AG10803 (cell line): ENCODE measurements at regions not wholly inside any gene's neighbourhood (a gene's known extent, or its start where the extent isn't known, plus 50 kb on each side); places are given as distances from the start of the nearest gene placed in this dataset.

ENCODE experiments used
- DNase-seq: peaks from one replicate; pipeline ENCODE4 v3.0.0; 2010; ENCODE audit warnings: low read depth
- H3K4me3 ChIP-seq: 2 replicates; pipeline ENCODE4 v1.5.1; 2011; ENCODE audit warnings: mild to moderate bottlenecking, low read length, control low read depth
- TF ChIP-seq, protein P1 (sequence below): conservative IDR thresholded peaks from 2 replicates; pipeline ENCODE4 v1.5.1; 2011; ENCODE audit warnings: mild to moderate bottlenecking, low read length, control low read depth, inconsistent platforms

DNA sequence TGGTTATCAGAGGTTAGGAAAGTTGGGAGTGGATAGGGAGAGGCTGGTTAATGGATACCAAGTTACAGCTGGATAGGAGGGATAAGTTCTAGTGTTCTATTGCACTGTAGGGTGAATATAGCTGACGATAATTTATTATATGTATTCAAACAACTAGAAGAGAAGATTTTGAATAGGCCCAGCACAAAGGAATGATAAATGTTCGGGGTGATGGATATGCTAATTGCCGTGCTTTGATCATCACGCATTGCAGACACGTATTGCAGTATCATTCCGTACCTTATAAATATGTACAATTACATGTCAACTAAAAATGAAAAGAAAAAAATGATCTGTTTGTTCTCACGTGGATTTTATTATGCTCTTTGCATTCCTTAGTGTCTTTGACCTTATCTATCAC lies 369.2 kb upstream of the PKDCC start:
- H3K4me3 ChIP-seq, result no peak overlapping the region
- no peak for DNase-seq
- TF ChIP-seq, protein P1, sequence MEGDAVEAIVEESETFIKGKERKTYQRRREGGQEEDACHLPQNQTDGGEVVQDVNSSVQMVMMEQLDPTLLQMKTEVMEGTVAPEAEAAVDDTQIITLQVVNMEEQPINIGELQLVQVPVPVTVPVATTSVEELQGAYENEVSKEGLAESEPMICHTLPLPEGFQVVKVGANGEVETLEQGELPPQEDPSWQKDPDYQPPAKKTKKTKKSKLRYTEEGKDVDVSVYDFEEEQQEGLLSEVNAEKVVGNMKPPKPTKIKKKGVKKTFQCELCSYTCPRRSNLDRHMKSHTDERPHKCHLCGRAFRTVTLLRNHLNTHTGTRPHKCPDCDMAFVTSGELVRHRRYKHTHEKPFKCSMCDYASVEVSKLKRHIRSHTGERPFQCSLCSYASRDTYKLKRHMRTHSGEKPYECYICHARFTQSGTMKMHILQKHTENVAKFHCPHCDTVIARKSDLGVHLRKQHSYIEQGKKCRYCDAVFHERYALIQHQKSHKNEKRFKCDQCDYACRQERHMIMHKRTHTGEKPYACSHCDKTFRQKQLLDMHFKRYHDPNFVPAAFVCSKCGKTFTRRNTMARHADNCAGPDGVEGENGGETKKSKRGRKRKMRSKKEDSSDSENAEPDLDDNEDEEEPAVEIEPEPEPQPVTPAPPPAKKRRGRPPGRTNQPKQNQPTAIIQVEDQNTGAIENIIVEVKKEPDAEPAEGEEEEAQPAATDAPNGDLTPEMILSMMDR, result no peak

DNA sequence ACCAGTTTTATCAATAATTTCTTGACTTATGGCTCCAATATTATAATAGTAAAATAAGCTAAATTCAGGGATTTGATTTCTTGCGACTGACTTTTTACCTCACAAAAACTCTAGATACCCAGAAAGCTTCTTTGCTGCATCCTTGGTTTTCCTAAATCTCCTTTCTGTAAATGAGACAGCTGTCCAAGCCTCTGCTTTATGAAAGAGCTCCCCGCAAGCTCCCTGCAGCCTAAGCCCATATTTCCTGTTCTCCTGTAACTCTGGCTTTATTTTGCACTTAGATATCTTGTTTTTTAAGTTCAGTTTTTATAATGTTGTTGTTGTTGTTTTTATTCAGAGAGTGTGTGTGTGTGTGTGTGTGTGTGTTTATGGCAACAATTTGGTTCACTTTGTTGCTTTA lies 361.7 kb upstream of the PKDCC start:
- TF ChIP-seq, protein P1, result no peak
- H3K4me3 ChIP-seq, result no peak overlapping the region
- no peak for DNase-seq

DNA sequence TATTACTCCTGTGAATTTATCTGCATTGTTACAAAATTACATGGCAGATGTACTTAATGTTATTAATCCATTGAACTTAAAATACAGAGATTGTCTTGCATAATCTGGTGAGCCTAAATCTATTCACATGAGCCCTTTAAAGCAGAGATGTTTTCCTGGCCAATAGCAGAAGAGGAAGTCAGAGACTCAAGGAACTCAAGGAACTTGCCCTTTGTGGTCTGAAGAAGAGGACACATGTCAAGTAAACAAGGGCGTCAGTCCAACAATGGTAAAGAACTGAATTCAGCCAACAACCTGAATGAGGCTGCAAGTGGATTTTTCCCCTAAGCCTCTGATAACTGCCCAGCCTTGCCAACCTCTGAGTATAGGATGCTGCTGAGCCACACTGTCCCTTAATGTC lies 356.3 kb upstream of the PKDCC start:
- no peak overlapping the region for H3K4me3 ChIP-seq
- TF ChIP-seq, protein P1, result no peak
- DNase-seq, result no peak

DNA sequence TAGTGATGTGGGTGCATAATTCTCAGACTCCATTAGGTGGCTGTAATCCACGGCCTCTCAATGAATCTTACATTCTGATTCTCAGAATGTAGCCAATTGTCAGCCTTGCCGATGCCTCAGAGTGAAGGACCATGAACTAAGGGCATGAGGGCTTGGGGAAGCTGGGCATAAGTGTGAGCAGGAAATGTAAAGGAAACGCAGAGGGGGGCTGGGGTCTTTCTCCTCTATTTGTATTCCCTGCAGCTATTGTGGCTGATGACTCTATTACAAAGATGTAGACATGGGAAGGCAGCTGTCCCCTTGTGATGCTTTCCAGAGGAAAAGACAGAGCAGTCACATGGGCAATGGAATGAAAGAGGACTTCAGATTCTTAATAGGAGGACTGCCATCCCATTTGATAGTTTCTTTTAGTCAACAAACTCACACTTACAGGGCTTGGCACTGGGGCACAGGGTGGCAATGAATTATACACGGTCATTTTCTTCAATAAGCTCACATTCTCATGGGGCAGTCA lies 353.2 kb upstream of the PKDCC start:
- DNase-seq, result no peak
- TF ChIP-seq, protein P1, result no peak

DNA sequence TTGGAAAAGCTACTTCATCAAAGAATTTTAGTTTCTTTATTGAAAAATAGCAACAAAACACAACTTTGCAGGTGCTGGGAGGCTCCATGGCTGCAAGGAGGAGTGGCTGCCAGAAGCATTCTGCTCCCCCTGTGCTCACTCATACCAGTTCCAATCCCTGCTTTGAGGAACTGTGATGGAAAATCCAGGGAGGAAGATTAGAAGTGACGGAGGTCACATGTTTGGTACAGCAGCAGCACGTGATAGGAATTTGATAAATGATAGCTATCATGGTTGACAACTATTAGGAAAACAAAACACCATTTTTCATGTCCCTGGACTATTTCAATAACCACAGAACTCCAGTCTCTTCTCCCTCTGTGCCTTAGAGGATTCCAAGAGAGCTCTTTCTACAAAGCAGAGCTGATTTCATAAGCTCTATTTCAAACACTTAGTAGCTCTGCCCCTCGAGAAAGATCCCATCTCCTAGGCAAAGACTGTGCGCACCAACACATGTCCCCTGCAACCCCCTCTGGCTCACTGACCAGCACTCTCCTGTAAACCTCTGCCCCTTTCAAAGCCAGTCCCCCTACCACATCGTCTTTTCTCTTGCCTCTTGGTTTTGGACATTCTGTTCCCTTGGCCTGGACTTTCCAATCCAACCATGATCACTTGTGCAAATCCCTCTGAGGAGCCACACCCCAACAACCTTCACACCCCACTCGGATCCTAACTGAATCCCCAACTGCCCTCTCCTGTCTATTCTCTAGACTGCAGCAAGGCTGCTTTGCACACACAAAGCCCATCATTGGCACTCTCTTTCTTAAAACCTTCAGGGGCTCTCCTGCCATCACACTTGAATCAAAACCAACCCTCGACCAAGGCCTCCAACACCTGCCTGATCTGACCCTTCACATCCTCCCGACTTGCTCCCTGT lies 352.4 kb upstream of the PKDCC start:
- no peak for DNase-seq
- TF ChIP-seq, protein P1, result no peak
- H3K4me3 ChIP-seq, result no peak overlapping the region

More for the DNA sequence above, 353.2 kb upstream of the PKDCC start:
- H3K4me3 ChIP-seq, result no peak overlapping the region

DNA sequence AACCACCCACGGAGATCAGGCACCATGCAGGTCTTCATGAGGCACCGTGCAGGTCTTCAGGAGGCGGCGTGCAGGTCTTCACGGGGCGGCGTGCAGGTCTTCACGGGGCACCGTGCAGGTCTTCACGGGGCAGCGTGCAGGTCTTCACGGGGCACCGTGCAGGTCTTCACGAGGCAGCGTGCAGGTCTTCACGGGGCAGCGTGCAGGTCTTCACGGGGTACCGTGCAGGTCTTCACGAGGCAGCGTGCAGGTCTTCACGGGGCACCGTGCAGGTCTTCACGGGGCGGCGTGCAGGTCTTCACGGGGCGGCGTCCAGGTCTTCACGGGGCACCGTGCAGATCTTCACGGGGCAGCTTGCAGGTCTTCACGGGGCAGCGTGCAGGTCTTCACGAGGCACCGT lies 350.4 kb upstream of the PKDCC start:
- H3K4me3 ChIP-seq, result no peak overlapping the region
- no peak for DNase-seq
- TF ChIP-seq, protein P1, result no peak
